GM12865 (cell line): ENCODE measurements at regions not wholly inside any gene's neighbourhood (a gene's known extent, or its start where the extent isn't known, plus 50 kb on each side); places are given as distances from the start of the nearest gene placed in this dataset.

Experiments
- DNase-seq: peaks from one replicate; pipeline ENCODE4 v3.0.0; 2010; ENCODE audit warnings: low read depth
- H3K4me3 ChIP-seq: 2 replicates; pipeline ENCODE4 v1.5.1; 2011; ENCODE audit warnings: mild to moderate bottlenecking, low read depth, low read length, control low read depth
- CTCF ChIP-seq: IDR thresholded peaks from 2 replicates; pipeline ENCODE4 v1.5.1; 2011; ENCODE audit warnings: low read length, control low read depth, low read depth, inconsistent platforms; ENCODE audit not compliant: insufficient read depth; ENCODE audit errors: missing control alignments

- no peak for TF ChIP-seq CTCF
- H3K4me3 ChIP-seq = no peak overlapping the region
- DNase-seq = no peak
These were observed 224.5 kb upstream of the AGTR2 start for GRCh38 chrX:115946059-115946458.

GRCh38 chrX:115948018-115948923 lies 222.3 kb upstream of the AGTR2 start:
- no peak for DNase-seq
- no peak for TF ChIP-seq CTCF
- H3K4me3 ChIP-seq = no peak overlapping the region

GRCh38 chrX:115949900-115950822 lies 220.4 kb upstream of the AGTR2 start:
- no peak for DNase-seq
- no peak for TF ChIP-seq CTCF
- H3K4me3 ChIP-seq = no peak overlapping the region

- no peak for DNase-seq
- no peak for TF ChIP-seq CTCF
- H3K4me3 ChIP-seq = no peak overlapping the region
These were observed 218.0 kb upstream of the AGTR2 start for GRCh38 chrX:115952417-115953092.

- no peak overlapping the region for H3K4me3 ChIP-seq
- no peak for DNase-seq
- TF ChIP-seq CTCF = no peak
These were observed 212.6 kb upstream of the AGTR2 start for GRCh38 chrX:115957862-115958490.

- no peak for TF ChIP-seq CTCF
- no peak for DNase-seq
- H3K4me3 ChIP-seq = no peak overlapping the region
These were observed 211.7 kb upstream of the AGTR2 start for GRCh38 chrX:115958687-115959359.
